ENCODE measurements at regions not wholly inside any gene's neighbourhood (a gene's known extent, or its start where the extent isn't known, plus 50 kb on each side); places are given as distances from the start of the nearest gene placed in this dataset.

DNA sequence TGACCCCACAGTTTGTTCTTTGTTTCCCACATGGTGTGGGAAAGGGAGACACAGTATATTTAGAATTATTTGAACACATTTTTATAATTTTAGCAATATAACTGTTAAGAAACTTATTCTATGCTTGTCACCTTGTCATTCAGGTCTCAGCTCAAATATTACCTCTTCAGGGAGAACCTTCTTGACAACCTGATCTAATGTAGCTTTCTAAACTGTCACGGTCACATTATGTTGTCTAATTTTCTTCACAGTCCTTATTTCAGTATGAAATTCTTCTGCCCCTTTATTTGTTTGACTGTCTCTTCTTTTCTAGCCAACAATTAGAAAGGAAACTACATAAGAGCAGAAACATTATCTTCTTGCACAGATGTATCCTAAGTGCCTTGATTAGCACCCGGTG, 304.3 kb upstream of the PARD3B start:
- no peak for DNase-seq (ENCODE audit: low spot score)
- TF ChIP-seq, protein P1, sequence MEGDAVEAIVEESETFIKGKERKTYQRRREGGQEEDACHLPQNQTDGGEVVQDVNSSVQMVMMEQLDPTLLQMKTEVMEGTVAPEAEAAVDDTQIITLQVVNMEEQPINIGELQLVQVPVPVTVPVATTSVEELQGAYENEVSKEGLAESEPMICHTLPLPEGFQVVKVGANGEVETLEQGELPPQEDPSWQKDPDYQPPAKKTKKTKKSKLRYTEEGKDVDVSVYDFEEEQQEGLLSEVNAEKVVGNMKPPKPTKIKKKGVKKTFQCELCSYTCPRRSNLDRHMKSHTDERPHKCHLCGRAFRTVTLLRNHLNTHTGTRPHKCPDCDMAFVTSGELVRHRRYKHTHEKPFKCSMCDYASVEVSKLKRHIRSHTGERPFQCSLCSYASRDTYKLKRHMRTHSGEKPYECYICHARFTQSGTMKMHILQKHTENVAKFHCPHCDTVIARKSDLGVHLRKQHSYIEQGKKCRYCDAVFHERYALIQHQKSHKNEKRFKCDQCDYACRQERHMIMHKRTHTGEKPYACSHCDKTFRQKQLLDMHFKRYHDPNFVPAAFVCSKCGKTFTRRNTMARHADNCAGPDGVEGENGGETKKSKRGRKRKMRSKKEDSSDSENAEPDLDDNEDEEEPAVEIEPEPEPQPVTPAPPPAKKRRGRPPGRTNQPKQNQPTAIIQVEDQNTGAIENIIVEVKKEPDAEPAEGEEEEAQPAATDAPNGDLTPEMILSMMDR (IDR thresholded peaks at IDR 0.05; ENCODE audit: extremely low read depth, missing control alignments): no peak

GRCh38 chr2:204249437-204249836, 295.8 kb upstream of the PARD3B start:
- TF ChIP-seq, protein P1 (IDR thresholded peaks at IDR 0.05; ENCODE audit: extremely low read depth, missing control alignments): no peak
- DNase-seq (ENCODE audit: low spot score): no peak

DNA sequence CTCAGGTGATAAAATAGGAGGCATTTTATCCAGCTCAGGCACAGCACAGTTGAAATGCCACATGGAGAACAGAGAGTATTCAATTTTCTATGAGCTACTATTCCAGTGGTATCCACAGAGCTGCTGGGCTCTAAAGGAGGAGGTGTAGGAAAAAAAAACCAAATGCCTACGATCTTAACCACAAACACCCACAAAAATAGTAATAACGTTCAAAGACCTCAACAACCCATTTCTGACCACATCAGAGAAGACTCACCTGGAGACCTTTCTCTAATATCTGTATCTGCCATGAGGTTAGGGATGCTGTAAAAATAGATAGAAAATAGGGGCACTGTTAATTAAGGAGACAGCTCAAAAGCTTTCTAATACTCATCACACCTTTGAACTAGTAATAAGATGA, 294.6 kb upstream of the PARD3B start:
- TF ChIP-seq, protein P1 (IDR thresholded peaks at IDR 0.05; ENCODE audit: extremely low read depth, missing control alignments): no peak
- DNase-seq (ENCODE audit: low spot score): no peak

- no peak for DNase-seq (ENCODE audit: low spot score)
- TF ChIP-seq, protein P1 (IDR thresholded peaks at IDR 0.05; ENCODE audit: extremely low read depth, missing control alignments): no peak
Observed at GRCh38 chr2:204251158-204251997, 293.9 kb upstream of the PARD3B start.

DNA sequence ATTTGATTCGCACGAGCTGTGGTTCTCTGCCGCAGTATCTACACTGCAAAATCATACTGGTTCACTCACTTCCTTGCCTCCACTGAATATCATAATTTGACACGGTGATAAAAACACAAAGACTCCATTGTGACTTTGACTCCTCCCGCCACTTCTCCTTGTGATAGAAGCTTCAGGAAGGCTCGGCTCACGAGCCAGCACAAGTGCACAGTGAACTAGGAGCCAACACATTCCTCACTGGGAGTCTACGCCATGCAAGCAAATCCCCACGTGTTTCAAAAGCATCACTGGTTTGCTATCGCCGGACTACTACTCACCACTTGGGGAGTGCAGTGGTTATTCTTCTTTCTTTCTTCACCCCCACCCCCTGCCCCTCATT, 293.3 kb upstream of the PARD3B start:
- no peak for DNase-seq (ENCODE audit: low spot score)
- TF ChIP-seq, protein P1 (IDR thresholded peaks at IDR 0.05; ENCODE audit: extremely low read depth, missing control alignments): no peak

DNA sequence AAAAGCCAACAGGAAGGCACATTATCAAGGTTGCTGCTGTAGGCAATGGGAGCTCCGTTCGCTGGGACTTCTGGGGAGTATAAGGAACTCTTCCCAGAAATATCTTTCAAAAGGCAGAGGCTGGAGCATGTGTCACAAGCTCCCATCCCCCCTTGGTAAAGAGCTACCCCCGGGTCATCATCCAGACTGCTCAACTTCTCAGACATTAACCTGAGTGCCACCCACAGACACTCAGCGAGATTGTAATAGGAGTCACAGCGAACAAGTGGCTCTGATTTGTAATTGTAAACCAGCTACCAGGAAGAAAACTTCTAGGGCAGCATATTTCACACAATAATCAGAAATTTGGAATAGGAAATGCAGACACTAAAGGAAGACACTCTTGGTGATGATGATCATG, 290.2 kb upstream of the PARD3B start:
- TF ChIP-seq, protein P1 (IDR thresholded peaks at IDR 0.05; ENCODE audit: extremely low read depth, missing control alignments): no peak
- DNase-seq (ENCODE audit: low spot score): no peak

- DNase-seq (ENCODE audit: low spot score): no peak
- TF ChIP-seq, protein P1 (IDR thresholded peaks at IDR 0.05; ENCODE audit: extremely low read depth, missing control alignments): no peak
Observed at GRCh38 chr2:204255526-204255925, 289.7 kb upstream of the PARD3B start.

Data from GM20000 (cell line).